Gastrocnemius medialis (tissue), 4 donors: ENCODE measurements at regions not wholly inside any gene's neighbourhood (a gene's known extent, or its start where the extent isn't known, plus 50 kb on each side); places are given as distances from the start of the nearest gene placed in this dataset.
"Not testable (repeated sequence)": the region's sequence is repeated elsewhere in the genome, so short reads cannot be mapped to it uniquely, and the experiment has no call there.

Experiments used
- ATAC-seq, 2 donors: fragments of 150-250 bp; one replicate each; pipeline ENCODE4 v1.9.1; 2016
- DNase-seq, 2 donors: peaks; one replicate each; pipeline ENCODE4 v3.0.0-alpha.2; 2019
- H3K27ac ChIP-seq, 4 donors: fragments of 200-600 bp; sonication (generic); 1 replicate in 1 of 4; 2 replicates in 3 of 4; pipeline ENCODE4 v1.5.1; 2016 to 2018; ENCODE audit warnings: mild to moderate bottlenecking in 2 of 4, moderate library complexity in 1 of 4
- H3K27me3 ChIP-seq, 3 donors: fragments of 200-600 bp; sonication (generic) in 2 of 3; 1 replicate in 1 of 3; 2 replicates in 2 of 3; pipeline versions ENCODE4 v1.5.1 to v1.6.0; 2016 to 2019; ENCODE audit warnings: mild to moderate bottlenecking in 1 of 3, moderate library complexity in 1 of 3
- H3K36me3 ChIP-seq, 2 donors: fragments of 200-600 bp; sonication (generic) in 1 of 2; one replicate each; pipeline ENCODE4 v1.5.1; 2017 to 2018
- H3K4me1 ChIP-seq, 2 donors: fragments of 200-600 bp; sonication (generic) in 1 of 2; one replicate each; pipeline ENCODE4 v1.5.1; 2016 to 2017; ENCODE audit warnings: mild to moderate bottlenecking in 2 of 2
- H3K4me3 ChIP-seq, 4 donors: fragments of 200-600 bp; sonication (generic) in 3 of 4; 1 replicate in 1 of 4; 2 replicates in 3 of 4; pipeline ENCODE4 v1.5.1; 2016 to 2019; ENCODE audit warnings: mild to moderate bottlenecking in 2 of 4
- H3K9me3 ChIP-seq, 3 donors: fragments of 200-600 bp; sonication (generic) in 2 of 3; 1 replicate in 1 of 3; 2 replicates in 2 of 3; pipeline ENCODE4 v1.5.1; 2016 to 2019
- CTCF ChIP-seq, 5 experiments: fragments of 450-650 bp in 3 of 5; fragments of 200-600 bp in 2 of 5; sonication (generic) in 2 of 5; IDR thresholded peaks in 4 of 5; conservative IDR thresholded peaks in 1 of 5; 1 replicate in 4 of 5; 2 replicates in 1 of 5; pipeline ENCODE4 v1.5.1; 2016 to 2019; ENCODE audit warnings: antibody characterized with exemption in 5 of 5, mild to moderate bottlenecking in 3 of 5, moderate library complexity in 3 of 5
- POLR2A ChIP-seq, 2 donors: fragments of 450-650 bp; IDR thresholded peaks; one replicate each; pipeline ENCODE4 v1.6.1; 2017; ENCODE audit warnings: antibody characterized with exemption in 2 of 2, mild to moderate bottlenecking in 2 of 2, moderate library complexity in 2 of 2
- in situ Hi-C, 4 donors: fragments of 200-750 bp; cut with MboI; loops; one replicate each; pipeline versions ENCODE4 v1.15.0 to v1.8.0; 2017; ENCODE audit warnings: low sequenced_read_pairs in 4 of 4
- intact Hi-C: fragments of 100-400 bp; cut with DNase I; formaldehyde crosslinking; loops from one replicate; pipeline ENCODE4 v1.15.1; 2023; ENCODE audit warnings: low total_unique reads

GRCh38 chr4:75168548-75168947 is 235.6 kb downstream of the PARM1 start:
- H3K36me3 ChIP-seq = no peaks in the 10 kb centered on the region
- in situ Hi-C loops = no loop called here

GRCh38 chr4:75165100-75165499 is 232.2 kb downstream of the PARM1 start:
- H3K4me3 ChIP-seq, H3K27me3 ChIP-seq, H3K36me3 ChIP-seq, intact Hi-C loops, H3K27ac ChIP-seq, ATAC-seq, DNase-seq, H3K4me1 ChIP-seq, in situ Hi-C loops, H3K9me3 ChIP-seq: not testable (repeated sequence)

More at GRCh38 chr4:75168548-75168947, 235.6 kb downstream of the PARM1 start:
- Histone ChIP-seq H3K9me3 (no peaks in the 10 kb centered on the region), H3K27ac (no peak overlapping the region), H3K27me3 (no peaks in the 10 kb centered on the region), H3K4me1 (no peaks in the 10 kb centered on the region), H3K4me3 (no peak overlapping the region)
- TF ChIP-seq CTCF (IDR thresholded peaks at IDR 0.05 in 4 of 5, conservative IDR thresholded peaks at IDR 0.05 in 1 of 5) (no peak), POLR2A (IDR thresholded peaks at IDR 0.05) (no peak)
- ATAC-seq (no peak), DNase-seq (no peak)
- intact Hi-C loops = no loop called here

GRCh38 chr4:75158451-75158850 is 225.5 kb downstream of the PARM1 start:
- no peak for ATAC-seq
- intact Hi-C loops = no loop called here
- in situ Hi-C loops = no loop called here

GRCh38 chr4:75154994-75155393 is 222.1 kb downstream of the PARM1 start:
- H3K36me3 ChIP-seq = no peaks in the 10 kb centered on the region
- H3K4me3 ChIP-seq = no peak overlapping the region
- no peaks in the 10 kb centered on the region for H3K9me3 ChIP-seq
- intact Hi-C loops (no loop called here), in situ Hi-C loops (no loop called here)
- H3K27me3 ChIP-seq = no peaks in the 10 kb centered on the region
- no peak overlapping the region for H3K27ac ChIP-seq
- TF ChIP-seq CTCF (IDR thresholded peaks at IDR 0.05 in 4 of 5, conservative IDR thresholded peaks at IDR 0.05 in 1 of 5) (no peak), POLR2A (IDR thresholded peaks at IDR 0.05) (no peak)
- DNase-seq (no peak), ATAC-seq (no peak)
- no peaks in the 10 kb centered on the region for H3K4me1 ChIP-seq

More at GRCh38 chr4:75158451-75158850, 225.5 kb downstream of the PARM1 start:
- TF ChIP-seq CTCF (IDR thresholded peaks at IDR 0.05 in 4 of 5, conservative IDR thresholded peaks at IDR 0.05 in 1 of 5) (no peak), POLR2A (IDR thresholded peaks at IDR 0.05) (no peak)
- H3K36me3 ChIP-seq = no peaks in the 10 kb centered on the region
- no peaks in the 10 kb centered on the region for H3K27me3 ChIP-seq
- no peaks in the 10 kb centered on the region for H3K4me1 ChIP-seq
- no peak overlapping the region for H3K4me3 ChIP-seq
- DNase-seq = no peak
- H3K27ac ChIP-seq = no peak overlapping the region
- no peaks in the 10 kb centered on the region for H3K9me3 ChIP-seq

GRCh38 chr4:75146223-75146622 is 213.3 kb downstream of the PARM1 start:
- in situ Hi-C loops (no loop called here), intact Hi-C loops (no loop called here)
- H3K4me1 ChIP-seq = no peaks in the 10 kb centered on the region
- H3K36me3 ChIP-seq = no peaks in the 10 kb centered on the region
- TF ChIP-seq CTCF (IDR thresholded peaks at IDR 0.05 in 4 of 5, conservative IDR thresholded peaks at IDR 0.05 in 1 of 5) (no peak), POLR2A (IDR thresholded peaks at IDR 0.05) (no peak)
- no peaks in the 10 kb centered on the region for H3K9me3 ChIP-seq
- H3K27ac ChIP-seq = no peak overlapping the region
- DNase-seq = no peak
- H3K4me3 ChIP-seq = no peak overlapping the region
- no peak for ATAC-seq
- H3K27me3 ChIP-seq = no peaks in the 10 kb centered on the region
